OCI-LY3 (cell line): ENCODE measurements at regions not wholly inside any gene's neighbourhood (a gene's known extent, or its start where the extent isn't known, plus 50 kb on each side); places are given as distances from the start of the nearest gene placed in this dataset.

ENCODE experiments used
- H2AFZ ChIP-seq: fragments of 200-600, 300-600 bp; shearing (Covaris generic); 2 replicates; pipeline ENCODE4 v1.6.0; 2014; ENCODE audit warnings: antibody characterized with exemption, low read depth, low read length
- H3K27ac ChIP-seq: fragments of 200-600, 300-600 bp; sonication (generic); 2 replicates; pipeline ENCODE4 v1.5.1; 2014; ENCODE audit warnings: mild to moderate bottlenecking, low read length, moderate library complexity, mixed read lengths
- H3K27me3 ChIP-seq: fragments of 200-600, 300-600 bp; sonication (generic); 2 replicates; pipeline ENCODE4 v1.6.1; 2014; ENCODE audit warnings: low read depth, low read length, mixed read lengths
- H3K36me3 ChIP-seq: fragments of 200-600, 300-600 bp; sonication (generic); replicated peaks from 2 replicates; pipeline ENCODE3; 2014; ENCODE audit warnings: low read depth, low read length, mixed read lengths
- H3K4me1 ChIP-seq: fragments of 300-600, 200-600 bp; sonication (generic); 2 replicates; pipeline ENCODE4 v1.6.1; 2014; ENCODE audit warnings: low read length, mixed read lengths
- H3K4me2 ChIP-seq: fragments of 200-600, 300-600 bp; sonication (generic); 2 replicates; pipeline ENCODE4 v1.6.1; 2014; ENCODE audit warnings: low read length, mixed read lengths
- H3K4me3 ChIP-seq: fragments of 300-600, 200-600 bp; sonication (generic); 2 replicates; pipeline ENCODE4 v1.5.1; 2014; ENCODE audit warnings: antibody characterized with exemption, mild to moderate bottlenecking, low read length, moderate library complexity
- H3K79me2 ChIP-seq: fragments of 300-600, 200-600 bp; shearing (Covaris generic); 2 replicates; pipeline ENCODE4 v1.6.1; 2014; ENCODE audit warnings: mild to moderate bottlenecking, low read length, mixed read lengths
- H3K9ac ChIP-seq: fragments of 300-600, 200-600 bp; shearing (Covaris generic); 2 replicates; pipeline ENCODE4 v1.6.0; 2014; ENCODE audit warnings: mild to moderate bottlenecking, low read length, moderate library complexity
- H3K9me3 ChIP-seq: fragments of 200-600, 300-600 bp; shearing (Covaris generic); 2 replicates; pipeline ENCODE4 v1.6.1; 2014; ENCODE audit warnings: low read length, mixed read lengths; ENCODE audit not compliant: insufficient read depth
- H4K20me1 ChIP-seq: fragments of 200-600, 300-600 bp; sonication (generic); 2 replicates; pipeline ENCODE4 v1.6.1; 2016; ENCODE audit warnings: low read length, mixed read lengths; ENCODE audit not compliant: insufficient read depth
- EZH2phosphoT487 ChIP-seq: fragments of 200-600 bp; shearing (Covaris generic); IDR thresholded peaks from 2 replicates; pipeline ENCODE4 v1.6.1; 2018; ENCODE audit warnings: antibody characterized with exemption, mixed run types, low read depth
- TF ChIP-seq, protein P1 (sequence below): fragments of 200-600, 300-600 bp; sonication (generic); IDR thresholded peaks from 2 replicates; pipeline ENCODE4 v1.5.1; 2014; ENCODE audit warnings: antibody characterized with exemption, low read length, low read depth

DNA sequence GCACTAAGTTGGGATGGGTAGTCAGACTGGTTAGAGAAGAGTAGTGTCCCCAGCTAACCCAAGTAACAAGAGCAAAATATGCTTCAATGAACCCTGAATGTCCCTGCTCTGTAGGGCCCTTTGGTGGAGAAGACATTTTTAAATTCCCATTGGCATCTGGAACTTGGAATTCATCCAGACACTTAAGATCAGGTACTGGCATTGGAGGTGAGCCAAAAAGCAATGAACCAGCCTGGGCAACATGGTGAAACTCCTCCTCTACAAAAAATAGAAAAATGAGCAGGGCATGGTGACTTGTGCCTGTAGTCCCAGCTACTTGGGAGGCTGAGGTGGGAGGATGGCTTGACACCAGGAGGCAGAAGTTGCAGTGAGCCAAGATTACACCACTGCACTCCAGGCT, 58.9 kb upstream of the ZNF618 start:
- Histone ChIP-seq H3K27me3 (peaks cover 45% of the 10 kb centered on the region), H3K9ac (no peak overlapping the region), H3K9me3 (no peaks in the 10 kb centered on the region), H3K4me2 (no peak overlapping the region), H3K4me3 (no peak overlapping the region), H4K20me1 (no peaks in the 10 kb centered on the region), H3K36me3 (no peaks in the 10 kb centered on the region), H3K4me1 (no peaks in the 10 kb centered on the region), H3K27ac (no peak overlapping the region), H3K79me2 (no peaks in the 10 kb centered on the region), H2AFZ (no peak overlapping the region)
- TF ChIP-seq, protein P1, sequence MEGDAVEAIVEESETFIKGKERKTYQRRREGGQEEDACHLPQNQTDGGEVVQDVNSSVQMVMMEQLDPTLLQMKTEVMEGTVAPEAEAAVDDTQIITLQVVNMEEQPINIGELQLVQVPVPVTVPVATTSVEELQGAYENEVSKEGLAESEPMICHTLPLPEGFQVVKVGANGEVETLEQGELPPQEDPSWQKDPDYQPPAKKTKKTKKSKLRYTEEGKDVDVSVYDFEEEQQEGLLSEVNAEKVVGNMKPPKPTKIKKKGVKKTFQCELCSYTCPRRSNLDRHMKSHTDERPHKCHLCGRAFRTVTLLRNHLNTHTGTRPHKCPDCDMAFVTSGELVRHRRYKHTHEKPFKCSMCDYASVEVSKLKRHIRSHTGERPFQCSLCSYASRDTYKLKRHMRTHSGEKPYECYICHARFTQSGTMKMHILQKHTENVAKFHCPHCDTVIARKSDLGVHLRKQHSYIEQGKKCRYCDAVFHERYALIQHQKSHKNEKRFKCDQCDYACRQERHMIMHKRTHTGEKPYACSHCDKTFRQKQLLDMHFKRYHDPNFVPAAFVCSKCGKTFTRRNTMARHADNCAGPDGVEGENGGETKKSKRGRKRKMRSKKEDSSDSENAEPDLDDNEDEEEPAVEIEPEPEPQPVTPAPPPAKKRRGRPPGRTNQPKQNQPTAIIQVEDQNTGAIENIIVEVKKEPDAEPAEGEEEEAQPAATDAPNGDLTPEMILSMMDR: no peak
- TF ChIP-seq EZH2phosphoT487: no peak

DNA sequence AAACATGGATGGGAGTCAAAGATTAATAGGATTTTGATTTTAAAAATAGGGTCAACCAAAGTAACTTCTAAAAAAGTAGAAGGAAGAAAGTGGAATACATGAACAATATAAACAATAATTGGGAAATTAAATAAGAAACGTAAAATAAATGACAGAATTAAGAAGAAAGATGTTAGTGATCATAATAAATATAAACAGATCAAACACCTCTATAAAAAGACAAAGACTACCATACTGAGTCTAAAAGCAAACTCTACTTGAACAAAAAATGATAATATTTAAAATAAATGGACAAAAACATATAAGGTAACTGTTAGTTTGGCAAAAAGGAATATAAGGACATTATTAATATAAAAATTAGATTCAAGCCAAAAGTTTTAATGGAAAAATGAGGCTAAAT, 57.7 kb upstream of the ZNF618 start:
- Histone ChIP-seq H3K4me2 (no peak overlapping the region), H4K20me1 (no peaks in the 10 kb centered on the region), H3K27ac (no peak overlapping the region), H3K36me3 (no peaks in the 10 kb centered on the region), H3K4me1 (no peaks in the 10 kb centered on the region), H3K9me3 (no peaks in the 10 kb centered on the region), H3K4me3 (no peak overlapping the region), H3K27me3 (peaks cover 34% of the 10 kb centered on the region), H3K9ac (no peak overlapping the region), H2AFZ (no peak overlapping the region), H3K79me2 (no peaks in the 10 kb centered on the region)
- TF ChIP-seq, protein P1: no peak
- TF ChIP-seq EZH2phosphoT487: no peak

DNA sequence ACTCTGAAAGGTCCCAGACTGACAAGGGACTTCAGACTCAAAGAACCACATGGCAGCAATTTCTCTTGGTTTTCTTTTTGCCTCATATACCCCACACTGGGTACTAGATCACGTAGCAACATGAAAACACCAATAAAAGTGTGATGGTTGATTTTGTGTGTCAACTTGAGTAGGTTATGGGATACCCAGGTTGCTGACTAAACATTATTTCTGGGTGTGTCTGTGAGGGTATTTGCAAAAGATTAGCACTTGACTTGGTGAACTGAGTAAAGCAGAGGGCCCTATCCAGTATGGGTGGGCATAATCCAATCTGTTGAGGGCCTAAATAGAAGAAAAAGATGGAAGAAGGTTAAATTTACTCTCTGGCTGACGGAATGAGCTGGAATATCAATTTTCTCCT, 53.8 kb upstream of the ZNF618 start:
- TF ChIP-seq, protein P1: no peak
- TF ChIP-seq EZH2phosphoT487: no peak
- H3K9ac ChIP-seq: no peak overlapping the region
- H2AFZ ChIP-seq: no peak overlapping the region
- H3K27ac ChIP-seq: no peak overlapping the region
- H3K9me3 ChIP-seq: no peaks in the 10 kb centered on the region
- H3K4me2 ChIP-seq: no peak overlapping the region
- H3K4me3 ChIP-seq: no peak overlapping the region
- peaks cover 27% of the 10 kb centered on the region for H3K27me3 ChIP-seq
- no peaks in the 10 kb centered on the region for H4K20me1 ChIP-seq
- no peaks in the 10 kb centered on the region for H3K36me3 ChIP-seq
- H3K79me2 ChIP-seq: no peaks in the 10 kb centered on the region
- no peaks in the 10 kb centered on the region for H3K4me1 ChIP-seq

DNA sequence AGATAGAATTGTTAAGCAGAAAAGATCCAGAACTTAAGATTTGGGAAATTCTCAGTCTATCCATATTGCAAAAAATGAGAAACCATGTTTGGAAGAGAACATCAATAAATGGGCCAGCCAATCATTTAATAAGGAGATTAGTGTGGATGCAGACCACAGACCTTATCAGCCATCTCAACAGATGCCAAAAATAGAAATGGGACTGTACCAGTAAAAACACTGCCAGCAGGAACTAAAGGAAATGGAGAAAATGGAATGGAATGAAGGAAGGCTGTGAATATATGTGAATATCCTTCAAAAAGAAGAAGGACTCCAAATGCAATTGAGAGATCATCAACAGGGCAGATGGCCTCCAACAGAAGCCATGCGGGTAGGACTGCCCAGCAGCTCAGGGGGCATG, 52.7 kb upstream of the ZNF618 start:
- Histone ChIP-seq H3K27me3 (peaks cover 21% of the 10 kb centered on the region), H3K4me1 (no peaks in the 10 kb centered on the region), H3K4me3 (no peak overlapping the region), H3K79me2 (no peaks in the 10 kb centered on the region), H3K27ac (no peak overlapping the region), H3K9me3 (no peaks in the 10 kb centered on the region), H3K9ac (no peak overlapping the region), H2AFZ (no peak overlapping the region), H4K20me1 (no peaks in the 10 kb centered on the region), H3K36me3 (no peaks in the 10 kb centered on the region), H3K4me2 (no peak overlapping the region)
- TF ChIP-seq, protein P1: no peak
- no peak for TF ChIP-seq EZH2phosphoT487
